Effector memory CD4-positive, alpha-beta T cell (primary cell): ENCODE measurements at regions not wholly inside any gene's neighbourhood (a gene's known extent, or its start where the extent isn't known, plus 50 kb on each side); places are given as distances from the start of the nearest gene placed in this dataset.

Experiments
- DNase-seq, 3 donors: peaks; one replicate each; pipeline ENCODE4 v3.0.0-alpha.2; 2020
- H3K27ac ChIP-seq: 2 replicates; pipeline ENCODE4 v1.7.0; 2013; ENCODE audit warnings: mild to moderate bottlenecking, low read length, moderate library complexity; ENCODE audit not compliant: insufficient read depth, poor library complexity, severe bottlenecking
- H3K27me3 ChIP-seq: replicated peaks from 2 replicates; pipeline ENCODE4 v1.7.0; 2013; ENCODE audit warnings: mild to moderate bottlenecking, low read length; ENCODE audit not compliant: insufficient read depth, control insufficient read depth, poor library complexity, severe bottlenecking
- H3K36me3 ChIP-seq: 2 replicates; pipeline ENCODE4 v1.7.0; 2013; ENCODE audit warnings: mild to moderate bottlenecking, low read length, moderate library complexity; ENCODE audit not compliant: control insufficient read depth, insufficient read depth
- H3K4me1 ChIP-seq: 2 replicates; pipeline ENCODE4 v1.7.0; 2013; ENCODE audit warnings: low read length, mild to moderate bottlenecking; ENCODE audit not compliant: control insufficient read depth, insufficient read depth, poor library complexity, severe bottlenecking
- H3K4me3 ChIP-seq: 2 replicates; pipeline ENCODE4 v1.7.0; 2013; ENCODE audit warnings: low read length, low read depth, mild to moderate bottlenecking; ENCODE audit not compliant: insufficient read depth, poor library complexity, severe bottlenecking
- H3K9me3 ChIP-seq: 2 replicates; pipeline ENCODE4 v1.7.0; 2013; ENCODE audit warnings: mild to moderate bottlenecking, low read length, moderate library complexity; ENCODE audit not compliant: control insufficient read depth

DNA sequence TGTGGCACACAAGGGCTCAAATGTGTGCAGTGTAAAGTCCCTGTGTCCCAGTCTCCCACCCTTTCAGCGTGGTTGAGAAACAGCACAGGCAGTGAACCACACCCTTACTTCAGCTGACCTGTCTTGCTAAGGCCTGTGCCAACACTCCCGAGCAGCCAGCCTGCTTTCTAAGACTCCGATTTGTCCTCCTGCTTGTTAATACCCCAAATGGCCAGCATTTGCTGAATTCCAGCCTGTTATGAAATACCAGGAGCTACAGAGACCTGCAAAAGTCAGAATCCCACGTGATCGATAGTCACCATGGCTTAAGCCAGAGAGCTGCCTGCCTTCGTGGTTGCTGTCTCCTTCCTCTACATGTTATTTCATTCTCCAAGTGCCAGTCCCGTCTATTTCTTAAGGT lies 200.5 kb downstream of the FGF9 start:
- Histone ChIP-seq H3K27ac (no peak overlapping the region), H3K4me3 (no peak overlapping the region), H3K4me1 (no peaks in the 10 kb centered on the region), H3K36me3 (no peaks in the 10 kb centered on the region), H3K9me3 (no peaks in the 10 kb centered on the region), H3K27me3 (no peaks in the 10 kb centered on the region)
- DNase-seq: no peak

DNA sequence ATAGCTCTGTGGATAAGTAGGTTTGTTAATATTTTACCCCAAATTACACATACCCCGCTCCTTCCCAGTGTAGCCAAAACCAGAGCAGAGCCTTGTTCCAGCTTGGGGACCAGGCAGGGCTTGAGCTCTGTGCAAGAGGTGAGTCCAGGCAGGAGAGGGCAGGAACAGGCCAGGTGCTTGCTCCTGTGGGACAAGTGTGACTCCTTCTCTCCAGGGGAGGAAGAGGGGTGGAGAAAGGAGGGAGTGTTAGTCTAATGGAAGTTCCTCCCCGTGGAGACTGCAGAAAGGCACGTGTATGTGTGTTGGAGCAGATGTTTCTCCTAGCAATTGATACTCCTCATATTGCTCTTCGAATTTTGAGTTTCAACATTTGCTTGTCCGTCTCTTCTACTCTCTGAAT lies 201.0 kb downstream of the FGF9 start:
- Histone ChIP-seq H3K4me3 (no peak overlapping the region), H3K4me1 (no peaks in the 10 kb centered on the region), H3K9me3 (no peaks in the 10 kb centered on the region), H3K27me3 (no peaks in the 10 kb centered on the region), H3K27ac (no peak overlapping the region), H3K36me3 (no peaks in the 10 kb centered on the region)
- no peak for DNase-seq

DNA sequence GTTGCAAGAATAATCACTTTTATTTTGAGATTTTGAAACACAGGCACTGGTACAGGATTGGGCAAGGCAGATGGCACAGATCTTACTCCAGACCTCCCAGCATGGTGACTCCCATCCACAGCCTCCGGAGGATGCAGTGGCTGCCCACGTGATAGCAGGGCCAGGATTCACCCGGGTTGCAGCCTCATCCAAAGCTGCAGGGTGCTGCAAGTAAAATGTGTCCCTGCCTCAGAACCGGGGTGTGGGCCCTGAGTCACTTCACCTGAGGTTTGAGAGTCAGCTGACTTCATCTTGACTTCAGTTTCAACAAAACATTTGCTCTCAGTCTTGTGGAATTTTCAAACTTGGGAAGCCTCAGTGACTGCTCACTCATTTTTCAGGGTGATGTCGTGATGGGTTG lies 201.9 kb downstream of the FGF9 start:
- H3K4me1 ChIP-seq: no peaks in the 10 kb centered on the region
- no peak for DNase-seq
- H3K27ac ChIP-seq: no peak overlapping the region
- H3K27me3 ChIP-seq: no peaks in the 10 kb centered on the region
- no peak overlapping the region for H3K4me3 ChIP-seq
- H3K36me3 ChIP-seq: no peaks in the 10 kb centered on the region
- no peaks in the 10 kb centered on the region for H3K9me3 ChIP-seq

- no peak for DNase-seq
- Histone ChIP-seq H3K27ac (no peak overlapping the region), H3K36me3 (no peaks in the 10 kb centered on the region), H3K9me3 (no peaks in the 10 kb centered on the region), H3K27me3 (no peaks in the 10 kb centered on the region), H3K4me3 (no peak overlapping the region), H3K4me1 (no peaks in the 10 kb centered on the region)
These were observed 204.2 kb downstream of the FGF9 start for GRCh38 chr13:21875116-21875515.

DNA sequence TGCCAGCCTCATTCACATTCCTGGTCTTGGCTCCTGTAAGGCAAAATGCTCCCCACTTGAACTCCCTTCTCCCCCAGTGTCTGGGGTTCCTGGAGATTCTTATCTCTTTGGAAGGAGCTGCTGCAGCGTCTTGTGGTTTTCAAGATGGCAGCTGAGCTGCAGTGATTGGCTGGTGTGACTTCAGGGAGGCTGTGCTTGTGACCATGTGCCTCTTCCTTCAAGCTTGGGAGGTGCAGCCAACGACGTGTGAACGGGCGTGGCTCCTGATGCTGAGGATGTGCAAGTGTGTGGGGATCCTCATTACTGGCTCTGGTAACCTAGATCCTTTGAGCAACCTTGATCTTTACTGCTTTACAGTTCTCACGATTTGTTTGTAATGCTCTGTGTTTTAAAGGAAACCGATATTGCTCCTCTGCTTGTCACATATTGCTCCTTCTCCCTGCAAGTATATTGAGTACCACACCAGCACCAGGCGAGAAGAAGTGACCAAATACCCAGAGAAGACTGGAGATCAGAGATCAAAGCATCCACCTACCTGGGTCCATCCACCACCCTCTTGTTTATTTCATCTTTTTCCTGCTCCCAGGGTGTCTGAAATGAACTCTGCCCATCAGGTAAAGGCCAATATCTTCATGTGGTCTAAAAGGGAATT lies 208.5 kb downstream of the FGF9 start:
- H3K4me1 ChIP-seq: no peaks in the 10 kb centered on the region
- no peak overlapping the region for H3K27ac ChIP-seq
- H3K9me3 ChIP-seq: no peaks in the 10 kb centered on the region
- no peaks in the 10 kb centered on the region for H3K36me3 ChIP-seq
- DNase-seq: no peak
- H3K27me3 ChIP-seq: no peaks in the 10 kb centered on the region
- H3K4me3 ChIP-seq: no peak overlapping the region

DNA sequence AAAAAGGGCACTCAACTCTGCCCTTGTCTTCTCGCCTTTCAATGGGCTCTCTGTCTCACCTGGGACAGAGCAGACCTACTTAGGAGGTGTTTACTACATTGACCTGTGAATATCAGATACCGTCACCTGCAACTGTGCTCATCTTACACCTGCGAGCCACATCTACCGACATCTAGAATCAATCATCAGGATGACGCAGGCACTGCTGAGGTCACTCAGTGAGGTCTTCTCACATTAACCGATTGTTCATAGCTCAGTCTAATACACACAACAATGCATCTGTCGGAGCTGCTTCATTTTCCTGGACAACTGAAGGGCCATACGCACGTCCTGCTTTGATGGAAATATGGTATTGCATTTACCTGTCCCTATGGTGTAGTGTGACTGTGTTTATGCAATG lies 211.9 kb downstream of the FGF9 start:
- Histone ChIP-seq H3K36me3 (no peaks in the 10 kb centered on the region), H3K27ac (no peak overlapping the region), H3K4me3 (no peak overlapping the region), H3K9me3 (no peaks in the 10 kb centered on the region), H3K4me1 (no peaks in the 10 kb centered on the region), H3K27me3 (no peaks in the 10 kb centered on the region)
- DNase-seq: no peak

- Histone ChIP-seq H3K27ac (no peak overlapping the region), H3K36me3 (no peaks in the 10 kb centered on the region), H3K4me3 (no peak overlapping the region), H3K9me3 (no peaks in the 10 kb centered on the region), H3K4me1 (no peaks in the 10 kb centered on the region), H3K27me3 (no peaks in the 10 kb centered on the region)
- DNase-seq: no peak
These were observed 212.8 kb downstream of the FGF9 start for GRCh38 chr13:21883713-21884112.

GRCh38 chr13:21884299-21884909 lies 213.5 kb downstream of the FGF9 start:
- H3K27me3 ChIP-seq: no peaks in the 10 kb centered on the region
- H3K4me1 ChIP-seq: no peaks in the 10 kb centered on the region
- no peak overlapping the region for H3K27ac ChIP-seq
- no peak overlapping the region for H3K4me3 ChIP-seq
- H3K36me3 ChIP-seq: no peaks in the 10 kb centered on the region
- H3K9me3 ChIP-seq: no peaks in the 10 kb centered on the region
- DNase-seq: no peak

DNA sequence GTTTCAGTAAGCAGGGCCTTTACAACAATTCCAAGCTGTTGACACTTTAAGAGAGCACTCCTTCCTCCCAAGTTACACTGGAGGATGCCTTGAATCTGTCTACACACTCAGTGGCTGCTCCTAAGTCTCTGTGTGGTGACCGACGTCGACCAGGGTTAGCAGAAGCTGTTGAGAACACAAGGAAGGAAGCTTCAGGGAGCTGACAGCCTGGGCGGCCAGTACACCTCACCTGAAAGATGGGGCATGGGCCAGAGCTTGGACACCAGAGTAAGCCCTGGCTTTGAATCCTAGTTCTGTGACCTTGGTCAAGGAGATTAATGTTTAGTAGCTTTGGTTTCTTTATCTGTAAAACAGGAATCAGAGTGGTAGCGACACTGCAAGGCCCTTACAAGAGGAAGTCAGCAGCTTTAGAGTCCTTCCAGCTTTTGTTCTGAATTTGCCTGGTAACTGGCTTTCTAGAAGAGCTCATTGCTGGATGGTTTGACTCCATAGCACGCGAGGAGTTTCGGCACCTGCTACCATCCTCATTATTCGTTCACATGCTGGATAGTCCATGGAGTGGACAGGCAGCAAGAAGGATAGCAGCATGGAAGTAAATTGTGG lies 214.2 kb downstream of the FGF9 start:
- H3K4me3 ChIP-seq: no peak overlapping the region
- H3K27ac ChIP-seq: no peak overlapping the region
- DNase-seq: no peak
- H3K27me3 ChIP-seq: no peaks in the 10 kb centered on the region
- no peaks in the 10 kb centered on the region for H3K9me3 ChIP-seq
- no peaks in the 10 kb centered on the region for H3K4me1 ChIP-seq
- no peaks in the 10 kb centered on the region for H3K36me3 ChIP-seq

DNA sequence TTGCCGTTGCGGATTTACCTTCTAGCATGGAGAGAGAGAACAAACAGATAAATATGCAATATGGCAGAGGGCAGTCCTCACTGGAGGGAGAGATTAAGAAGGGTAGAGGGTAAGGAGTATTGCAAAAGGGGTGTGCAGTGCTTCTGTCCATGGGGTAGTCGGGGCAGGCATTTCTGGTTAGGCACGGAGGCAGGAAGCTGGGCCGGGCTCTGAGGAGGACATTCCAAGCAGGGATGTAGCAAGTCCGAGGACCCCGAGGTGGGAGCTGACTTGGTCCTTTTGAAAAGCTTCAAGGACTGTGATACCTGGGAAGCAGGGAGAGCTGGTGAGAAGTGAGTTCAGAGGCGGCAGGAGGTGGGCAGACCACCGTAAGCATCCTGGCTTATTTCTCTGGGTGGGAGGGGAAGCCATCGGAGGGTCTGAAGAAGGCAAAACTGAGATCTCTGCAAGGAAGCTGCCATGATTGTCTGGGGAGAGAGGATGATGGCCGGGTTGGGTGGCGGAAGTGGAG lies 214.9 kb downstream of the FGF9 start:
- H3K36me3 ChIP-seq: no peaks in the 10 kb centered on the region
- H3K9me3 ChIP-seq: no peaks in the 10 kb centered on the region
- H3K27ac ChIP-seq: no peak overlapping the region
- DNase-seq: no peak
- no peak overlapping the region for H3K4me3 ChIP-seq
- H3K27me3 ChIP-seq: no peaks in the 10 kb centered on the region
- no peaks in the 10 kb centered on the region for H3K4me1 ChIP-seq
